Lung microvascular endothelial cell (primary cell): ENCODE measurements at regions not wholly inside any gene's neighbourhood (a gene's known extent, or its start where the extent isn't known, plus 50 kb on each side); places are given as distances from the start of the nearest gene placed in this dataset.

Experiments used
- DNase-seq, 2 donors: peaks; one replicate each; pipeline versions ENCODE4 v3.0.0 to v3.0.0-alpha.2; 2010; ENCODE audit warnings: low read depth in 2 of 2

GRCh38 chr1:8203056-8203455 lies 114.9 kb upstream of the SLC45A1 start:
- no peak for DNase-seq

GRCh38 chr1:8202182-8202905 lies 115.6 kb upstream of the SLC45A1 start:
- peak; percentile 78 to 89 for DNase-seq

GRCh38 chr1:8201331-8201861 lies 116.5 kb upstream of the SLC45A1 start:
- DNase-seq, result no peak

- no peak for DNase-seq
These were observed 117.4 kb upstream of the SLC45A1 start for GRCh38 chr1:8200317-8201115.

- DNase-seq, result no peak
These were observed 119.4 kb upstream of the SLC45A1 start for GRCh38 chr1:8198522-8198921.

DNA sequence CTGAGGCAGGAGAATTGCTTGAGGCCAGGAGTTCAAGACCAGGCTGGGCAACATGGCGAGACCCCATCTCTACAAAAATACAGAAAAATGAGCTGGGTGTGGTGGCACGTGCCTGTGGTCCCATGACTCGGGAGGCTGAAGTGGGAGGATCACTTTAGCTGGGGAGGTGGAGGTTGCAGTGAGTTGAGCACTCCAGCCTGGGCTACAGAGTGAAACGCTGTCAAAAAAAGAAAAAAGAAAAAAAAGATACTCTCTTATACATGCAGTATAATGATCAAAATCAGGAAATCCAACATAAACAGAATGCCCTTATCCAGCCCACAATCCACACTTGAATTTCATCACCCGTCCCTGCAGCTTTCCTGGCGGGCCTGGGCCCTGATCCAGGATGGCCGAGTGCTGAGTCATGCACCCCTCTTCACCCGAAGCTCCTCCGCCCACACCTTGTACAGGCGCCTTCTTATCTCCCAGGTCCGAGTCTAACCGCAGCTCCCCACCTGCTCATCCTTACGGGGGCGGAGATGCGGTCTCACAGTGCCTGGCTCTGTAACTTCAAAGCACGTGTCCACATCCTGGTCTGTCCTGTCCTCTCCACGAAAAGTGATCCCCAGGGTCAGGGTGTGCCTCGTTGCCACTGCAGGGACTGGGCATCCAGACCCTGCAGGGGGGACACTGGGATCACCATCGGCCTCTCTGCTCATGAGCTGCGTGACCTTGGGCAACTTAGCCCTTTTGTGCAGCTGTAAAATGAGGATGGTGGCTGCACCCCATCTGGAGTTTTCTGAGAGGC lies 120.2 kb upstream of the SLC45A1 start:
- DNase-seq, result peak; percentile 86

DNA sequence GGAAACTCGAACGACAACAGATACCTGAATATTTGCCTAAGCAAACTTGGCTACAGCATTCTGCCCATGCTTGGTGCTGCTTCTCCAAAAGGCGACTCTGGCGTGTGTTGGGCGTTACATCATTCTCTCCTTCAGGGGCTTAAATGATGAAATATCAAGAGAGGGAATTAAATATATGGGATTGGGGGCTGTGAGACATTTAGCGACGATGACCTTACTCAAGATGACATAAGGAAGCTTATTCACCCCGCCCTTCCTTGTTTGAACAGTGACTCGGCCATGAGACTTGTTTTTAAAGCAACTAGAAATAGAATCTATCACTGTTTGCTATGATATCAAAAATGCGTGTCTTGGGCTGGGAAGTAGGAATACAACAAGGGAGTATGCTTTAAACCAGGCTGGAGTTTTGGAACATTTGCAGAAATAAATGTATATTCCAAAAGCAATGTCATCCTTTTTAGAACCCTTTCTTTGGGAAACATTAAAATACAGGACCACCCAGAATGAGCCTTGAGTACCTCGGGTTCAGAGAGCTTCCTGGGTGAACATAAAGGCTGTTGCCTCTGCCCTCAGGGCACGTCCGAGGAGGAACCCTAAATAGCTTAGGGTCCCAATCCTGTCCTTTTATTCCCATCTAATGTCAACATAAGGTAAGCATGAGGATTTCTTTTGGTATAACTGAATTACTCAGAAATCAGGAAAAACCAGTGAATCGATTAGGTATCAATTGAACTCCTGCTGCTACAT lies 123.3 kb upstream of the SLC45A1 start:
- DNase-seq, result peak in 1 of 2 donors; percentile 71

DNA sequence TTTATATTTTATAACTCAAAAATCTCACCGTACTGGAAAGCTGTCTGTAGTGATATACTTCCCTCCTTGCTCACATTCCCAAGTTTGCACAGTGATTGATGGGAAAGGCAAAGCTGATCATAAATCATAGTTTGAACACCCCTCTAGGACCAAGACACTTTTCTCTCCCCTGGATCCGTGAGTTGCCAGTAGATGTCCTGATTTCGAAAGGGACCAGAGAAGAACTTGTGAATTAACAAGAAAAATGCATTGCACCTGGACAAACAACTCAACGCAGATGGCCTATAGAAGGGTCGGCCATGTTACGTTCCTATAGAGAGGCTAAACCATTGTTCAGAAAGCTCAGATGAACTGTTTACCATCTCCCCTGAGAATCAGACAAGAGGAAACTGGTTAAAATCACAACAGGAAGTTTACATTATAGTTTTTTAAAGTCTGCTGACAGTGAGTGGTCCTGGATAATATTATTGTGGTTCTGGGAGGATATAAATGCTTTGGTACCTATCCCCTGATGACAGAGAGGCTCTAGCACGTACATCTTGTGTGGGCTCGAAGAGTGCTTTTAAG lies 124.0 kb upstream of the SLC45A1 start:
- DNase-seq, result no peak

DNA sequence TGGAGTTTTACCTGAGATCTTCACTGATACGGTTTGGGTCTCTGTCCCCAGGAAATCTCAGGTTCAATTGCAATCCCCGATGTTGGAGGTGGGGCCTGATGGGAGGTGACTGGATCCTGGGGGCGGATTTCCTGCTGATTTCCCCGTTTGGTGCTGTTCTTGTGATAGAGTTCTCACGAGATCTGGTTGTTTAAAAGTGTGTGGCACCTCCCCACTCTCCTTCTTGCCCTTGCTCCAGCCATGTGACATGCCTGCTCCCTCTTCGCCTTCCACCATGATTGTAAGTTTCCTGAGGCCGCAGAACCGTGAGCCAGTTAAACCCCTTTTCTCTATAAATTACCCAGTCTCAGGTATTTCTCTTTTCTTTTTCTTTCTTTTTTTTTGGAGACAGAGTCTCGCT lies 126.4 kb upstream of the SLC45A1 start:
- DNase-seq, result no peak

DNA sequence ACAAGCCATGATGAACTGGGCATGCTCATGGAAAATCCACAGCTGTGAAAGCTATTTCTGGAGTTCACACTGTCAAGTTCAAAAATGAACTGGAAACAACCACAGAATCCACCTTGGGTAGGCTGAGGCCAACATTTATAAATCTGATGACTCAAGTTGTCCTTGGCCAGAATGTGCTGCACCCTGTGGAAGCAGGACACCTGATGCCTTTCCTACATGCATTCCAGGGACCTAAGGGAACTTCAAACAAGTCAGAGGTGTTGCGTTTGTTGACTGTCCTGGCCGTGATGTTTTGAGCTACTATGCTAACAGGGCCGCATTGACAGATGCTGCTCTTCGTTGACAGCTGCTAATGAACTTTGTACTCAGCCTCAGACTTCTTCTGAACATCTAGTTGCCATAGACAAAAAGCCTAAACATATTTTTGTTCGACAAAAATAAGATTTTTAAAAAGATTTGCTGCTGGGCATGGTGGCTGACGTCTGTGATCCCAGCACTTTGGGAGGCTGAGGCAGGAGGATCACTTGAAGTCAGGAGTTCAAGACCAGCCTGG lies 127.9 kb upstream of the SLC45A1 start:
- peak in 1 of 2 donors; percentile 17 for DNase-seq

DNA sequence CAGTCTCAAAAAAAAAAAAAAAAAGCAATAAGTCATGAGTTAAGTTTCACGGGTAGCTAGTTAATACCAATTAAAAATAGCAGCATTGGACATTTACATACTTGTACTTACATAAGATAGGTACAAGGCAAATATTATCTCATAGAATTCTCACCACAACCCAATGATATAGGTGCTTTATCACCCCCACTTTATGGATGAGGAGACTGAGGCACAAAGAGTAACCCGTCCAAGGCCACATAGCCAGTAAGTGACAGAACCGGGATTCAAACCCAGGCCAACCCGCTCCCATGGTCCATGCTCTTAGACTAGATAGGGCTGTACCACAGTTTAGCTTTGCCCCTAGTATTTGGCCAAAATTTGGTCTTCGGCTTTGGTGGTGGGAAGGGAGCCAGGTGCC lies 132.5 kb upstream of the SLC45A1 start:
- no peak for DNase-seq

DNA sequence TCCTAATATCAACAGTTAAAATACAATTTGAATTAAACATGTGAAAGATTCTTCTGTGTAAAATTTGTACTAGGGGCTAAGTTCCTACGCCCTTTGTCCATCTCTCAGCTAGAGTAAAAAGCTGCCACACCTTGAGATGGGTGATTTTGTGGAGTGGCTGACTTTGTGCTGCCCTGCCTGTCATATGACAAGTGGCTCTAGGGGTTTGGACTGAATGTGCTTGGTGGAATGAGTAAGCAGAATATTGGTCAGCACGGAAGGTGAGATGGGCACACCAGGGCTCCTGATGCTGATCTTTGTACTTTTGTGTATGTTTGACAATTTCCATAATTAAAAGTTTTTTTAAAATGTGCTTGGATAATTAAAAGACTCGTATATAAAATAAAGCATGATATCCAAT lies 133.6 kb upstream of the SLC45A1 start:
- peak in 1 of 2 donors; percentile 27 for DNase-seq

DNA sequence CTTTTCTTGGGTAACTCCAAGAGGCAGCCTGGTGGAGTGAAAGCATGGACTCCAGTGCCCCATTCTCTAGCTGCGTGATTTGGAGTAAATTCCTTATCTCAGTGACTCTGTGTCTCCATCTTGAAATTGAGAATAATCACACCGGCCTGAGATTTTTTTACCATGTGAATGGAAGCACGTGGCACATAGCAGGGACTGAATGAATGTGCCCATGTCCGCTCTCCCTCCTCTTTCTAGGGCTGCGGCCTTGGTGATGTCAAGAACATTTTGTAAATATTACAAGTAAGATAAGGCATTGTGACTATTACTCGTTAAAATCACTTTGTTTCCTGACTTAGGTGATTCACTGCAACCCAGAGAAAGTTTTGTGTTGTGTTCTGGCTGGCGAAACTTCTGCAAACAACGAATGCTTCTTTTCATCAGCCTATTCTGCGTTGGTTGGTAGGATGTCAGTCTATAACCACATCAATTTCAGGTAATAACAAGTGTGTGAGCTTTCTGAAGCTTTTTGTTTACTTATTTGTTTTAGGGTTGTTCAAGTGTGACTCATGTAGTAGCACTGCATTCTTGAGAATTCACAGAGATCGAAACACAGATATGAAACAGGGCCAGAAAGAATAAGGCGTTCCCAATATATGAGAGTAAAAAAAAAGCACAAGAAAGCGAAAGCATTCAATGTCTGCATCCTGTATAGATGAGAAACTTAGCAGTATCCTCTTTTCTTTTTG lies 135.7 kb upstream of the SLC45A1 start:
- peak; percentile 23 to 96 for DNase-seq

DNA sequence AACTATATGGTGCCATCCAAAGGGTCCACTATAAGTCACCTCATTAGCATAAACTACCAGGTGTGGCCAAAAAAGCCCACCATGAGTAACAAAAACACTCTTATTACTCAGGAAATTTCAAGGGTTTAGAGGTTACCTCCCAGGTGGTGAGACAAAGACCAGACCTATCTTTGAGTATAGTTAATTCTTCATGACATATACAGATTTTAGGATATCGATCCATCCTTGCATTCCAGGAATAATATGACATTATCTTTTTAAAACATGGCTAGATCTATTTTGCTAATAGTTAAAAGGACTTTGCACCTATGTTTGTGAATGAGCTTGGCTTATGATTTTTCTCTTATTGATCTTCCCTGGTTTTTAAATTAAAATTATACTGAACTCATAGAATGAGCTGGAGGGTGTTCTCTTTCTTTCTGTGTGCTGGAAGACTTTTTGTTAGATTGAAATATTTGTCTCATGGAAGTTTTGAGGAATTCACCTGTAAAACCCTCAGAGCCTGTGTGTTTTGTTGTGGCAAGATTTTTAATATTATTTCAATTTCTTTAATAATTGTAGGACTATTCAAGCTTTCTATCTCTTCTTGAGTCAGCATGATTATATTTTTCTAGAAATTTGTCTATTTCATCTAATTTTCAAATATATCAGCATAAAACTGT lies 138.7 kb upstream of the SLC45A1 start:
- DNase-seq, result no peak

DNA sequence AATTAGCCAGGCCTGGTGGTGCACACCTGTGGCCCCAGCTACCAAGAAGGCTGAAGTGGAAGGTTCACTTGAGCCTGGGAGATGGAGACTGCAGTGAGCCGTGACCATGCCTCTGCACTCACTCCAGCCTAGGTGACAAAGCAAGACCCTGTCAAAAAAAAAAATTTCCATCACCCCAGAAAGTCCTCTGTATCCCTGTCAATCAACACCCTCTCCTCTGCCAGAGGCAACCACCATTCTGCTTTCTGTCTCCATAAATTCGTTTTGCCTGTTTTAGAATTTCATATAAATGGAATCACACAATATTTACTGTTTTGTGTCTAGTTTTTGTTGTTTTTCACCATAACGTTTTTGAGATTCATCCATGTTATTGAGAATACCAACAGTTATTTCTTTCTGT lies 141.6 kb upstream of the SLC45A1 start:
- no peak for DNase-seq

GRCh38 chr1:8174807-8175206 lies 143.1 kb upstream of the SLC45A1 start:
- DNase-seq, result no peak

- no peak for DNase-seq
These were observed 145.8 kb upstream of the ERRFI1 start for GRCh38 chr1:8171751-8172464.

DNA sequence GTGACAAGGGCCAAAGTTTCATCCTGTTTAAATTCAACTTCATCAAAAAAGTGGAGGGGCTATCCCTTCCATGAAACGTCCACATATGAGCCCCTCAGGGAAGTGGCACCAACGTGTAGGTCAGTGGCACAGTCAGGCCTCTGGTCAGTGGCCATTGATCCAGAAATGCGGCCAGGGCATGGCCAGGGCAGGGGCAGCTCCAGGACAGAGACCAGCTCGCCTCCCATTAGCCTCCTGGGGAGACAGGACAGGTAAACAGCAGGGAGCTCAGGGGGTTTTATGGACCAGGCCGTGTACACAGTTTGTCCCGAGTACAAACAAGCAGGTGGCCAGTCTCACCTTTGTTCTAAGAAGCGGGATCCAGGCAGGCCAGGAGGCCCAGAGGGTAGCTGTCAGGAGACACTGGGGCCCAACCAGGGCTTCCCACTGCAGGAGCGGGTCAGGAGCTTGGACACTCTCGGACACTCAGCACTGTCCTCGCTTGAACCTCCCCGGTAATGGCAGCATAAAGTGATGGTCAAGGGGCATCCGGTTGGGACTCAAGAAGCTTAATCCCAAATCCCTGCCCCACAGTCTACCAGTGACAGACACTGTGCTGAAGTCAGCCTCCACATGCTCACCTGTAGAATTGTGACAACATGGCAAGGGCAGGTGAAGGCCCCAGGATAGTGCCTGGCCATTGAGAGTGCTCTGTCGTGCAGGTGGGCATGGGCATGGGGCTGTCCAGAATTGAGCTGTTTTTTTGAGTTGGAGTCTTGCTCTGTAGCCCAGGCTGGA lies 144.1 kb upstream of the ERRFI1 start:
- DNase-seq, result no peak
